Fibroblast of lung (primary cell): ENCODE measurements at regions not wholly inside any gene's neighbourhood (a gene's known extent, or its start where the extent isn't known, plus 50 kb on each side); places are given as distances from the start of the nearest gene placed in this dataset.

Experiments
- EZH2 ChIP-seq: IDR thresholded peaks from 2 replicates; pipeline ENCODE4 v1.5.1; 2012; ENCODE audit warnings: low read length, control low read depth, mild to moderate bottlenecking; ENCODE audit errors: missing control alignments
- TF ChIP-seq, protein P1 (sequence below), 2 donors: IDR thresholded peaks in 1 of 2; conservative IDR thresholded peaks in 1 of 2; 1 replicate in 1 of 2; 2 replicates in 1 of 2; pipeline ENCODE4 v1.5.1; 2011 to 2012; ENCODE audit warnings: low read length in 2 of 2, control low read depth in 1 of 2, inconsistent platforms in 1 of 2, low read depth in 1 of 2, mild to moderate bottlenecking in 1 of 2

- TF ChIP-seq, protein P1, sequence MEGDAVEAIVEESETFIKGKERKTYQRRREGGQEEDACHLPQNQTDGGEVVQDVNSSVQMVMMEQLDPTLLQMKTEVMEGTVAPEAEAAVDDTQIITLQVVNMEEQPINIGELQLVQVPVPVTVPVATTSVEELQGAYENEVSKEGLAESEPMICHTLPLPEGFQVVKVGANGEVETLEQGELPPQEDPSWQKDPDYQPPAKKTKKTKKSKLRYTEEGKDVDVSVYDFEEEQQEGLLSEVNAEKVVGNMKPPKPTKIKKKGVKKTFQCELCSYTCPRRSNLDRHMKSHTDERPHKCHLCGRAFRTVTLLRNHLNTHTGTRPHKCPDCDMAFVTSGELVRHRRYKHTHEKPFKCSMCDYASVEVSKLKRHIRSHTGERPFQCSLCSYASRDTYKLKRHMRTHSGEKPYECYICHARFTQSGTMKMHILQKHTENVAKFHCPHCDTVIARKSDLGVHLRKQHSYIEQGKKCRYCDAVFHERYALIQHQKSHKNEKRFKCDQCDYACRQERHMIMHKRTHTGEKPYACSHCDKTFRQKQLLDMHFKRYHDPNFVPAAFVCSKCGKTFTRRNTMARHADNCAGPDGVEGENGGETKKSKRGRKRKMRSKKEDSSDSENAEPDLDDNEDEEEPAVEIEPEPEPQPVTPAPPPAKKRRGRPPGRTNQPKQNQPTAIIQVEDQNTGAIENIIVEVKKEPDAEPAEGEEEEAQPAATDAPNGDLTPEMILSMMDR (conservative IDR thresholded peaks at IDR 0.05 in 1 of 2, IDR thresholded peaks at IDR 0.05 in 1 of 2; ENCODE audit: low read depth in 1 of 2, low read length in 2 of 2), result no peak
- TF ChIP-seq EZH2, result no peak
Measured at GRCh38 chr14:86574778-86575129, 1044.8 kb downstream of the FLRT2 start.
